Esophagus squamous epithelium (tissue), 4 donors: ENCODE measurements at regions not wholly inside any gene's neighbourhood (a gene's known extent, or its start where the extent isn't known, plus 50 kb on each side); places are given as distances from the start of the nearest gene placed in this dataset.

Experiments
- CTCF ChIP-seq, 6 experiments: fragments of 450-650 bp in 4 of 6; fragments of 200-600 bp in 2 of 6; sonication (generic) in 2 of 6; IDR thresholded peaks; one replicate each; pipeline ENCODE4 v1.5.1; 2016 to 2019; ENCODE audit warnings: antibody characterized with exemption in 6 of 6, mild to moderate bottlenecking in 4 of 6, moderate library complexity in 4 of 6
- POLR2A ChIP-seq, 4 donors: fragments of 450-650 bp; IDR thresholded peaks; one replicate each; pipeline ENCODE4 v1.6.1; 2017; ENCODE audit warnings: antibody characterized with exemption in 4 of 4, mild to moderate bottlenecking in 4 of 4, moderate library complexity in 3 of 4

GRCh38 chr1:201667479-201667878 is 128.6 kb downstream of the NAV1 start:
- TF ChIP-seq CTCF (IDR thresholded peaks at IDR 0.05) (no peak), POLR2A (IDR thresholded peaks at IDR 0.05) (no peak)
